ENCODE measurements at regions not wholly inside any gene's neighbourhood (a gene's known extent, or its start where the extent isn't known, plus 50 kb on each side); places are given as distances from the start of the nearest gene placed in this dataset.

- no peak for TF ChIP-seq TEF (CRISPR knock-in tag; IDR thresholded peaks at IDR 0.05)
- 0 out of 2 replicates have a peak, but pooled peaks have one; percentile 7 for TF ChIP-seq NFKB2 (CRISPR knock-in tag; IDR thresholded peaks at IDR 0.05; ENCODE audit: borderline replicate concordance)
- TF ChIP-seq SNAI1 (CRISPR knock-in tag; IDR thresholded peaks at IDR 0.05; ENCODE audit: borderline replicate concordance), result no peak
- peak; percentile 11; the same call in 1 of the 2 replicates for TF ChIP-seq MYC (CRISPR knock-in tag; IDR thresholded peaks at IDR 0.05; ENCODE audit: borderline replicate concordance)
These were observed 101.8 kb upstream of the SULF2 start (continued) for GRCh38 chr20:47887064-47887463.

GRCh38 chr20:47886454-47887041, 101.3 kb upstream of the SULF2 start:
- intact Hi-C loops (cut with micrococcal nuclease; ENCODE audit: unreplicated experiment), result no loop called here
- in situ Hi-C loops (cut with HindIII; ENCODE audit: extremely low pct_ligation_motif_present, low pct_unique_long_range_greater_than_20kb), result no loop called here
- CTCF ChIA-PET (ENCODE audit: low intra/inter-chr PET ratio, low total read pairs), result no interaction called here
- TF ChIP-seq ASH2L (IDR thresholded peaks at IDR 0.05; ENCODE audit: insufficient read length, low read depth, low read length), result no peak
- TF ChIP-seq U2AF2 (IDR thresholded peaks at IDR 0.05; ENCODE audit: low read depth, low read length), result no peak
- TF ChIP-seq ZNF264 (CRISPR knock-in tag; IDR thresholded peaks at IDR 0.05), result no peak
- TF ChIP-seq ZNF20 (CRISPR knock-in tag; IDR thresholded peaks at IDR 0.05), result no peak
- no peak for TF ChIP-seq ZNF557 (CRISPR knock-in tag; IDR thresholded peaks at IDR 0.05)
- no peak for TF ChIP-seq POLR2A (IDR thresholded peaks at IDR 0.05; ENCODE audit: insufficient read depth in 1 of 2, low read depth in 2 of 2, low read length in 2 of 2)
- no peak for TF ChIP-seq ZNF205 (CRISPR knock-in tag; IDR thresholded peaks at IDR 0.05)
- no peak for TF ChIP-seq GATAD2A (CRISPR knock-in tag; IDR thresholded peaks at IDR 0.05)
- no peak for TF ChIP-seq ZNF253 (CRISPR knock-in tag; IDR thresholded peaks at IDR 0.05; ENCODE audit: borderline replicate concordance)
- no peak for TF ChIP-seq ZNF296 (CRISPR knock-in tag; conservative IDR thresholded peaks at IDR 0.05)
- no peak for TF ChIP-seq HDAC6 (IDR thresholded peaks at IDR 0.05; ENCODE audit: low read depth, low read length)
- 0 out of 2 replicates have a peak, but pooled peaks have one; percentile 28 for TF ChIP-seq ZNF605 (CRISPR knock-in tag; IDR thresholded peaks at IDR 0.05)
- TF ChIP-seq EEA1 (CRISPR knock-in tag; IDR thresholded peaks at IDR 0.05; ENCODE audit: borderline replicate concordance), result no peak
- 0 out of 2 replicates have a peak, but pooled peaks have one; percentile 29 for TF ChIP-seq HES4 (CRISPR knock-in tag; IDR thresholded peaks at IDR 0.05; ENCODE audit: borderline replicate concordance)
- TF ChIP-seq HNRNPLL (IDR thresholded peaks at IDR 0.05; ENCODE audit: low read depth, low read length, poor library complexity, severe bottlenecking), result peak; percentile 22
- TF ChIP-seq SUZ12 (IDR thresholded peaks at IDR 0.05; ENCODE audit: low read depth, low read length), result no peak
- no peak for TF ChIP-seq AFF4 (CRISPR knock-in tag; IDR thresholded peaks at IDR 0.05)

More at GRCh38 chr20:47886454-47887041, 101.3 kb upstream of the SULF2 start:
- Histone ChIP-seq H3K27ac (ENCODE audit: extremely low read length, insufficient read depth, low read length) (no peak overlapping the region), H3K4me3 (replicated peaks in 1 of 3; ENCODE audit: insufficient read depth in 1 of 3, low read depth in 2 of 3, low read length in 3 of 3) (peak overlapping the region in 1 of 3 experiments; percentile 14; a peak in 1 of 6 replicates), H3K9me3 (ENCODE audit: low read length) (no peaks in the 10 kb centered on the region), H3K9ac (ENCODE audit: insufficient read depth, low read depth, low read length) (no peak overlapping the region), H2AFZ (ENCODE audit: low read length) (no peak overlapping the region), H3K27me3 (ENCODE audit: control insufficient read depth in 1 of 2, insufficient read depth in 2 of 2, low read length in 2 of 2) (peaks cover 2 to 35% of the 10 kb centered on the region in 2 experiments; a peak in 4 of 5 replicates), H4K20me1 (ENCODE audit: insufficient read depth, low read length) (no peaks in the 10 kb centered on the region), H3K4me2 (ENCODE audit: low read depth, low read length) (peak overlapping the region; percentile 51), H3K36me3 (replicated peaks in 1 of 2; ENCODE audit: control insufficient read depth in 1 of 2, insufficient read depth in 2 of 2, low read length in 2 of 2) (no peaks in the 10 kb centered on the region), H3K4me1 (ENCODE audit: insufficient read depth, low read length) (peaks cover 20% of the 10 kb centered on the region), H3K79me2 (ENCODE audit: insufficient read depth, low read length) (no peaks in the 10 kb centered on the region)
- FAIRE-seq (peak; percentile 94), ATAC-seq (peak; percentile 97), DNase-seq (ENCODE audit: low spot score) (peak; percentile 88)
- 16% methylated on average over 18 of the region's 18 CpGs for WGBS (ENCODE audit: low lambda C conversion rate)
- POLR2A ChIA-PET, result no interaction called here
- no TSS peak for BruUV-seq (replicated peaks)
